ENCODE measurements at regions not wholly inside any gene's neighbourhood (a gene's known extent, or its start where the extent isn't known, plus 50 kb on each side); places are given as distances from the start of the nearest gene placed in this dataset.

DNA sequence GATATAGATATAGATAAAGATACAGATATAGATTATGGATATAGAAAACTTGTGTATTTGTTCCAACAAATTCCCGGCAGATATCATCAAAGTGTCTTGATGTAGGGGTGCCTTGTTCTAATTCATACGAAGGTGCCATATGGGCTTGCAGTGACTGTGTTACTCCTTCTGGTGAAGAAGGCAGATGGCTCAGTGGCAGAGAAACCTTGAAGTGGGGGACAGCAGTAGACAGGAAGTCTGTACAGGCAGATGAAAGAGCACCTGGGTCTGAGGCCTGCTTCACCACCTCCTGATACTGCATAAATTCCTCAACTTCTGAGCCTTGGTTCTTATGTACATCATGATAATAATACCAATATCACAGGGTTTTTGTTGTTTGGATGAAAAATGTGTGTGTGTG lies 179.5 kb upstream of the GATB start:
- ChIA-PET CTCF (no interaction called here), POLR2A (no interaction called here)
- BruUV-seq (replicated peaks), result no TSS peak
- peaks cover 3% of the 10 kb centered on the region; the same call in 1 of the 2 replicates for H3K9me3 ChIP-seq
- H3K9me3 Mint-ChIP-seq (ENCODE audit: unreplicated experiment), result peaks cover 7% of the 10 kb centered on the region
- TF ChIP-seq, protein P1, sequence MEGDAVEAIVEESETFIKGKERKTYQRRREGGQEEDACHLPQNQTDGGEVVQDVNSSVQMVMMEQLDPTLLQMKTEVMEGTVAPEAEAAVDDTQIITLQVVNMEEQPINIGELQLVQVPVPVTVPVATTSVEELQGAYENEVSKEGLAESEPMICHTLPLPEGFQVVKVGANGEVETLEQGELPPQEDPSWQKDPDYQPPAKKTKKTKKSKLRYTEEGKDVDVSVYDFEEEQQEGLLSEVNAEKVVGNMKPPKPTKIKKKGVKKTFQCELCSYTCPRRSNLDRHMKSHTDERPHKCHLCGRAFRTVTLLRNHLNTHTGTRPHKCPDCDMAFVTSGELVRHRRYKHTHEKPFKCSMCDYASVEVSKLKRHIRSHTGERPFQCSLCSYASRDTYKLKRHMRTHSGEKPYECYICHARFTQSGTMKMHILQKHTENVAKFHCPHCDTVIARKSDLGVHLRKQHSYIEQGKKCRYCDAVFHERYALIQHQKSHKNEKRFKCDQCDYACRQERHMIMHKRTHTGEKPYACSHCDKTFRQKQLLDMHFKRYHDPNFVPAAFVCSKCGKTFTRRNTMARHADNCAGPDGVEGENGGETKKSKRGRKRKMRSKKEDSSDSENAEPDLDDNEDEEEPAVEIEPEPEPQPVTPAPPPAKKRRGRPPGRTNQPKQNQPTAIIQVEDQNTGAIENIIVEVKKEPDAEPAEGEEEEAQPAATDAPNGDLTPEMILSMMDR (IDR thresholded peaks at IDR 0.05; ENCODE audit: insufficient read depth in 1 of 2, low read depth in 1 of 2, low read length in 1 of 2, severe bottlenecking in 1 of 2, unreplicated experiment in 1 of 2), result no peak
- no peaks in the 10 kb centered on the region for H3K36me3 ChIP-seq (ENCODE audit: control insufficient read depth, insufficient read depth, low read length)
- intact Hi-C loops (cut with micrococcal nuclease; ENCODE audit: unreplicated experiment), result no loop called here
- no peak overlapping the region for H3K4me3 ChIP-seq (ENCODE audit: low read depth, low read length)
- no peak overlapping the region for H3K27ac Mint-ChIP-seq (ENCODE audit: unreplicated experiment)
- H3K27me3 ChIP-seq (replicated peaks; ENCODE audit: control insufficient read depth, insufficient read depth, low read length), result no peaks in the 10 kb centered on the region
- DNase-seq, result no peak
- H3K4me3 Mint-ChIP-seq (ENCODE audit: unreplicated experiment), result no peak overlapping the region
- no peaks in the 10 kb centered on the region for H3K36me3 Mint-ChIP-seq (ENCODE audit: insufficient read depth, unreplicated experiment)
- H3K4me1 Mint-ChIP-seq (ENCODE audit: low read depth, unreplicated experiment), result no peaks in the 10 kb centered on the region
- H3K4me1 ChIP-seq, result no peaks in the 10 kb centered on the region
- H3K27me3 Mint-ChIP-seq (ENCODE audit: insufficient read depth, unreplicated experiment), result no peaks in the 10 kb centered on the region

GRCh38 chr4:151939670-151940069 lies 178.9 kb upstream of the GATB start:
- Mint-ChIP-seq H3K9me3 (ENCODE audit: unreplicated experiment) (peaks cover 1% of the 10 kb centered on the region), H3K4me3 (ENCODE audit: unreplicated experiment) (no peak overlapping the region), H3K4me1 (ENCODE audit: low read depth, unreplicated experiment) (no peaks in the 10 kb centered on the region), H3K36me3 (ENCODE audit: insufficient read depth, unreplicated experiment) (no peaks in the 10 kb centered on the region), H3K27ac (ENCODE audit: unreplicated experiment) (no peak overlapping the region), H3K27me3 (ENCODE audit: insufficient read depth, unreplicated experiment) (no peaks in the 10 kb centered on the region)
- intact Hi-C loops (cut with micrococcal nuclease; ENCODE audit: unreplicated experiment), result no loop called here
- Histone ChIP-seq H3K36me3 (ENCODE audit: control insufficient read depth, insufficient read depth, low read length) (no peaks in the 10 kb centered on the region), H3K27me3 (replicated peaks; ENCODE audit: control insufficient read depth, insufficient read depth, low read length) (no peaks in the 10 kb centered on the region), H3K4me1 (no peaks in the 10 kb centered on the region), H3K9me3 (peaks cover under 1% of the 10 kb centered on the region; the same call in 1 of the 2 replicates), H3K4me3 (ENCODE audit: low read depth, low read length) (no peak overlapping the region)
- TF ChIP-seq, protein P1 (IDR thresholded peaks at IDR 0.05; ENCODE audit: insufficient read depth in 1 of 2, low read depth in 1 of 2, low read length in 1 of 2, severe bottlenecking in 1 of 2, unreplicated experiment in 1 of 2), result no peak
- no TSS peak for BruUV-seq (replicated peaks)
- ChIA-PET POLR2A (no interaction called here), CTCF (no interaction called here)
- DNase-seq, result no peak

DNA sequence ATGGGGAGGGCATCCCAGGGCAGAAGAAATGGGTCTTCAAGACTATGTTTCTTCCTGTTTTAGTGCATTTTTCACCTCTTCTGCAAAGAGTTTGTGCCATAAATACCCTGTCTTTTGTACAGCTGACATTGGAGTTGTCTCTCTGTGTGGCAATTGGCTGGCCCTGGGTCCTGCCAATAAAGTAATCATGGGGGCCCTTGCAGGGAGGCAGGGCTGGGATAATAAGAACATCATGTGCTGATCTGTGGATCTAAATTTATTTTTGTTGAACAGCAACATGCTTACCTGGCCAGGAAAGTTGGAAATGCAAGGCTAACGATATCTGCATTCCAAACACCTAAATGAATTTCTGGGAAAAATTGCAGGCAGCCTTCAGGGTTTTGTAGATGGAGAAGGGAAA lies 174.6 kb upstream of the GATB start:
- ChIA-PET POLR2A (no interaction called here), CTCF (no interaction called here)
- H3K36me3 Mint-ChIP-seq (ENCODE audit: insufficient read depth, unreplicated experiment), result no peaks in the 10 kb centered on the region
- no peak for DNase-seq
- H3K4me1 Mint-ChIP-seq (ENCODE audit: low read depth, unreplicated experiment), result no peaks in the 10 kb centered on the region
- no peaks in the 10 kb centered on the region for H3K4me1 ChIP-seq
- H3K4me3 ChIP-seq (ENCODE audit: low read depth, low read length), result no peak overlapping the region
- no peak overlapping the region for H3K4me3 Mint-ChIP-seq (ENCODE audit: unreplicated experiment)
- no peaks in the 10 kb centered on the region for H3K9me3 Mint-ChIP-seq (ENCODE audit: unreplicated experiment)
- no TSS peak for BruUV-seq (replicated peaks)
- no peaks in the 10 kb centered on the region for H3K27me3 Mint-ChIP-seq (ENCODE audit: insufficient read depth, unreplicated experiment)
- no peaks in the 10 kb centered on the region for H3K9me3 ChIP-seq
- no peak overlapping the region for H3K27ac Mint-ChIP-seq (ENCODE audit: unreplicated experiment)
- H3K36me3 ChIP-seq (ENCODE audit: control insufficient read depth, insufficient read depth, low read length), result no peaks in the 10 kb centered on the region
- intact Hi-C loops (cut with micrococcal nuclease; ENCODE audit: unreplicated experiment), result no loop called here
- no peaks in the 10 kb centered on the region for H3K27me3 ChIP-seq (replicated peaks; ENCODE audit: control insufficient read depth, insufficient read depth, low read length)
- TF ChIP-seq, protein P1 (IDR thresholded peaks at IDR 0.05; ENCODE audit: insufficient read depth in 1 of 2, low read depth in 1 of 2, low read length in 1 of 2, severe bottlenecking in 1 of 2, unreplicated experiment in 1 of 2), result no peak

Measured in Caco-2 (cell line).